Neutrophil (primary cell): ENCODE measurements at regions not wholly inside any gene's neighbourhood (a gene's known extent, or its start where the extent isn't known, plus 50 kb on each side); places are given as distances from the start of the nearest gene placed in this dataset.
"Not testable (repeated sequence)": the region's sequence is repeated elsewhere in the genome, so short reads cannot be mapped to it uniquely, and the experiment has no call there.

Source experiments
- H3K27ac ChIP-seq: fragments of 200-600 bp; sonication (generic); 2 replicates; pipeline ENCODE4 v1.5.1; 2016; ENCODE audit warnings: mild to moderate bottlenecking, moderate library complexity
- H3K27me3 ChIP-seq: fragments of 200-600 bp; sonication (generic); 2 replicates; pipeline ENCODE4 v1.6.0; 2016; ENCODE audit warnings: mild to moderate bottlenecking
- H3K36me3 ChIP-seq: fragments of 200-600 bp; sonication (generic); 2 replicates; pipeline ENCODE4 v1.5.1; 2017
- H3K4me1 ChIP-seq, 2 experiments: fragments of 200-600 bp in 1 of 2; sonication (generic) in 1 of 2; 1 replicate in 1 of 2; 2 replicates in 1 of 2; pipeline versions ENCODE4 v1.5.1 to v1.6.1; 2013 to 2016; ENCODE audit warnings: low read depth in 1 of 2, low read length in 1 of 2, mild to moderate bottlenecking in 1 of 2, moderate library complexity in 1 of 2; ENCODE audit not compliant: control insufficient read depth in 1 of 2, insufficient read depth in 1 of 2
- H3K4me3 ChIP-seq, 2 experiments: fragments of 200-600 bp in 1 of 2; sonication (generic) in 1 of 2; 1 replicate in 1 of 2; 2 replicates in 1 of 2; pipeline ENCODE4 v1.5.1; 2013 to 2016; ENCODE audit warnings: low read depth in 1 of 2, low read length in 1 of 2, mild to moderate bottlenecking in 1 of 2, moderate library complexity in 1 of 2
- H3K9me3 ChIP-seq: fragments of 200-600 bp; sonication (generic); 2 replicates; pipeline ENCODE4 v1.5.1; 2016
- TF ChIP-seq, protein P1 (sequence below): fragments of 200-600 bp; sonication (generic); IDR thresholded peaks from 2 replicates; pipeline ENCODE4 v1.5.1; 2016; ENCODE audit warnings: antibody characterized with exemption

- peaks cover 6 to 15% of the 10 kb centered on the region in 2 experiments for H3K4me1 ChIP-seq
- peak overlapping the region; percentile 57 for H3K27ac ChIP-seq
- H3K27me3 ChIP-seq: no peaks in the 10 kb centered on the region
- no peaks in the 10 kb centered on the region for H3K36me3 ChIP-seq
- H3K9me3 ChIP-seq: no peaks in the 10 kb centered on the region
- no peak overlapping the region for H3K4me3 ChIP-seq
- TF ChIP-seq, protein P1, sequence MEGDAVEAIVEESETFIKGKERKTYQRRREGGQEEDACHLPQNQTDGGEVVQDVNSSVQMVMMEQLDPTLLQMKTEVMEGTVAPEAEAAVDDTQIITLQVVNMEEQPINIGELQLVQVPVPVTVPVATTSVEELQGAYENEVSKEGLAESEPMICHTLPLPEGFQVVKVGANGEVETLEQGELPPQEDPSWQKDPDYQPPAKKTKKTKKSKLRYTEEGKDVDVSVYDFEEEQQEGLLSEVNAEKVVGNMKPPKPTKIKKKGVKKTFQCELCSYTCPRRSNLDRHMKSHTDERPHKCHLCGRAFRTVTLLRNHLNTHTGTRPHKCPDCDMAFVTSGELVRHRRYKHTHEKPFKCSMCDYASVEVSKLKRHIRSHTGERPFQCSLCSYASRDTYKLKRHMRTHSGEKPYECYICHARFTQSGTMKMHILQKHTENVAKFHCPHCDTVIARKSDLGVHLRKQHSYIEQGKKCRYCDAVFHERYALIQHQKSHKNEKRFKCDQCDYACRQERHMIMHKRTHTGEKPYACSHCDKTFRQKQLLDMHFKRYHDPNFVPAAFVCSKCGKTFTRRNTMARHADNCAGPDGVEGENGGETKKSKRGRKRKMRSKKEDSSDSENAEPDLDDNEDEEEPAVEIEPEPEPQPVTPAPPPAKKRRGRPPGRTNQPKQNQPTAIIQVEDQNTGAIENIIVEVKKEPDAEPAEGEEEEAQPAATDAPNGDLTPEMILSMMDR: no peak
Observed at GRCh38 chrX:121641560-121641959, 594.1 kb downstream of the GLUD2 start.

DNA sequence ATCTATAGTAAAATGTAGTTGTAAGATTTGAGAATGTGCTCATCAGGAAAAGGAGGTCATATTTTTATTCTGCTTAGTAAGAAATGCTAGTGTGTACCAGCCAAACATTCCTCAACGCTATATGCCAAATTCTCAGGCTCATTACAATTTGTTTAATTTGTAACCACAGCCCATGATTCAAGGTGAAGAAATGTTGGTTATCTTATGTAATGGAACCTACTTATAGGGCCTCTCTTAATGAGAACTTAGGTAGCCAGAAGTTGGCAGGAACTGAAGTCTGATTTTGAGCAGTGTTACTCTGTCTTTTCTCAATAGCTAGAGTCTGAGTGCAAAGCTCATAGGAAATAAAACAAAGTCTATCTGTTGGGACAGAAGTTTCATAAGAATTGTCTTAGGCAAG is 595.0 kb downstream of the GLUD2 start:
- H3K36me3 ChIP-seq: no peaks in the 10 kb centered on the region
- no peak overlapping the region for H3K4me3 ChIP-seq
- no peaks in the 10 kb centered on the region for H3K9me3 ChIP-seq
- peak overlapping the region; percentile 57 for H3K27ac ChIP-seq
- peaks cover 6 to 15% of the 10 kb centered on the region in 2 experiments for H3K4me1 ChIP-seq
- TF ChIP-seq, protein P1: no peak
- no peaks in the 10 kb centered on the region for H3K27me3 ChIP-seq

- Histone ChIP-seq H3K36me3 (no peaks in the 10 kb centered on the region), H3K9me3 (no peaks in the 10 kb centered on the region), H3K27me3 (no peaks in the 10 kb centered on the region), H3K4me1 (peaks cover 0 to 11% of the 10 kb centered on the region in 2 experiments), H3K27ac (peak overlapping the region; percentile 61), H3K4me3 (no peak overlapping the region)
- TF ChIP-seq, protein P1: no peak
Observed at GRCh38 chrX:121649417-121649816, 602.0 kb downstream of the GLUD2 start.

DNA sequence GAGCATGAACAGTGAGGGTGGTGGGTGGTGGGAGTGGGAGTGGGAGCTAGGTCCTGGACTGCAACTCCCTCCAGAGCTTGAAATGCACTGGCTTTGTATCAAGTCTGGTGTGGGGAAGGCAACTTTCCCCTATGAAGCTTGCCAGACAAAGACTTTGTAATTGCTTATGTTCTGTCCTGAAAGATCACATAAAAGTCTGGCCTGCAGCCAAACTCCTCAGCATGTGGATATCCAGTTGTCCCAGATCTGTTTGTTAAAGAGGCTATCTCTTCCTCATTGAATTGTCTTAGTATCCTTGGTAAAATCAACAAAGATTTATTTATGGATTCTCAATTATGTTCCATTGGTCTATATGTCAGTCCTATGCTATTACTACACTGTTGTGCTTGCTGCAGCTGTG is 607.9 kb downstream of the GLUD2 start:
- TF ChIP-seq, protein P1: no peak
- Histone ChIP-seq H3K27me3 (no peaks in the 10 kb centered on the region), H3K4me1 (peaks cover 0 to under 1% of the 10 kb centered on the region in 2 experiments), H3K9me3 (no peaks in the 10 kb centered on the region), H3K27ac (no peak overlapping the region), H3K4me3 (no peak overlapping the region), H3K36me3 (no peaks in the 10 kb centered on the region)

- TF ChIP-seq, protein P1: no peak
- Histone ChIP-seq H3K36me3 (no peaks in the 10 kb centered on the region), H3K4me1 (no peaks in the 10 kb centered on the region), H3K27ac (peak overlapping the region; percentile 16), H3K27me3 (no peaks in the 10 kb centered on the region), H3K9me3 (no peaks in the 10 kb centered on the region), H3K4me3 (no peak overlapping the region)
Observed at GRCh38 chrX:121666171-121666570, 618.8 kb downstream of the GLUD2 start.

DNA sequence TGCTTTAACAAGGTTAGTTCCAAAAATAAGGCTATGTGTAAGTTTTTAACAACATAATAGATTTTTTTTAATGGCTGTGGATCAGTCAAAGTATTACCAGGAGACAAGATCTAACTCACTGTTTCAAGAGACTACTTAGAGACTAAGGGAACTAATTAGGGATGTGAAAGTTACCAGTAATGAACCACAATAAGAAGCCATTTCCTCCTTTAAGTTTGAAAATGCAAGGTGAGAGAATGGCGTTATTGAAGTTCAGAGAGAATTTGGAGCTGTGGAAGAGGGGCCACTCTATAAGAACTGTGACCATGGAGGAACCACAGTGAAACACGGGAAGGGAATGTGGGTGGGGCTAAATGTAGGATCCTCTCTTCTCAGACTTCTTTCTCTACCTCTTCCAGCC is 624.2 kb downstream of the GLUD2 start:
- TF ChIP-seq, protein P1: no peak
- Histone ChIP-seq H3K9me3 (no peaks in the 10 kb centered on the region), H3K4me1 (peaks cover 9 to 12% of the 10 kb centered on the region in 2 experiments), H3K27me3 (no peaks in the 10 kb centered on the region), H3K4me3 (no peak overlapping the region), H3K27ac (no peak overlapping the region), H3K36me3 (no peaks in the 10 kb centered on the region)

- H3K4me3 ChIP-seq, H3K36me3 ChIP-seq, H3K27ac ChIP-seq, H3K4me1 ChIP-seq, H3K9me3 ChIP-seq, H3K27me3 ChIP-seq: not testable (repeated sequence)
Observed at GRCh38 chrX:121709236-121709635, 661.8 kb downstream of the GLUD2 start.
